Mucosa of descending colon (tissue), 3 donors: ENCODE measurements at regions not wholly inside any gene's neighbourhood (a gene's known extent, or its start where the extent isn't known, plus 50 kb on each side); places are given as distances from the start of the nearest gene placed in this dataset.
"Not testable (repeated sequence)": the region's sequence is repeated elsewhere in the genome, so short reads cannot be mapped to it uniquely, and the experiment has no call there.

ENCODE experiments used
- ATAC-seq: fragments of 200-7000 bp; cut with Tn5 transposase; one replicate; pipeline ENCODE4 v1.9.1; 2020; ENCODE audit warnings: mild to moderate bottlenecking, moderate library complexity
- DNase-seq, 3 donors: peaks; one replicate each; pipeline ENCODE4 v3.0.0-alpha.2; 2020
- H3K36me3 ChIP-seq: fragments of 200-600 bp; one replicate; pipeline ENCODE4 v1.8.0; 2021; ENCODE audit warnings: low read depth, mild to moderate bottlenecking
- H3K4me1 ChIP-seq: fragments of 200-600 bp; one replicate; pipeline ENCODE4 v1.8.0; 2021; ENCODE audit warnings: low read depth, mild to moderate bottlenecking
- H3K4me3 ChIP-seq: fragments of 200-600 bp; one replicate; pipeline ENCODE4 v1.8.0; 2021; ENCODE audit warnings: mild to moderate bottlenecking
- H3K9me3 ChIP-seq: fragments of 200-600 bp; one replicate; pipeline ENCODE4 v1.8.0; 2021; ENCODE audit warnings: mild to moderate bottlenecking
- intact Hi-C, 2 donors: fragments of 100-400 bp; cut with DNase I in 1 of 2; cut with micrococcal nuclease in 1 of 2; formaldehyde crosslinking; loops; one replicate each; pipeline versions ENCODE4 v1.11.0 to v1.11.1; 2022; cut with DNase I, micrococcal nuclease
- TF ChIP-seq, protein P1 (sequence below): fragments of 200-600 bp; IDR thresholded peaks from one replicate; pipeline ENCODE4 v1.8.0; 2022; ENCODE audit warnings: antibody characterized with exemption, mild to moderate bottlenecking
- donor health status: DM: no; HTN: no; CAD: no; lungs with moderate emphysema.
- donor health status: DM: no; HTN: no; CAD: no.
- donor health status: DM: no; HTN: yes; CAD: no.

DNA sequence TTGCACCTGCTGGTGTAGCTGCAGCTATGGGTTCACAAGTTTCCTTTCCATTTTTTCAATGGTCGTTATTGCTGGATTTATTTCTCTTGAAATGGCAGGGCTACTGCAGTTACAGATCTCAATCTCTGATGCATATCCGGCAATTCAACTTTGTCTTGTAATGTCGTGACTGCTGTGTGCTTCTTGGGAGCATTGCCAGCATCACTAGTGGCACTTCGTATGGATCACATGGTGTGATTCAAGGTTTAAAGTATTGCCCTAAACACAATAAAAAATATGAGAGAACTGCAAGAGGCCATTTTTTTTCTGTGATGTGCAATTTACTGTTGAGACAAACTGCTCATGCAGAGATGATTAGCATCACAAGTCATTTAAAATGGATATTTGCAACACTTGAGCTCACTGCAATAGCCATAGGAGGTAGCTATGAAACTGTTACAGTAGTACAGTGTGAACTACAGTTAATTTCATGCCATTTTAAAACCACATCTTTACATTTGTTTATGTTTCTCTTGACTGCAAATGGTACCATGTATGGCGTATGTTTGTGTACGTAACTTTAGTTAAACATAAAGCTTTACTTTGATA is 217.4 kb upstream of the PDE3A start:
- TF ChIP-seq, protein P1, sequence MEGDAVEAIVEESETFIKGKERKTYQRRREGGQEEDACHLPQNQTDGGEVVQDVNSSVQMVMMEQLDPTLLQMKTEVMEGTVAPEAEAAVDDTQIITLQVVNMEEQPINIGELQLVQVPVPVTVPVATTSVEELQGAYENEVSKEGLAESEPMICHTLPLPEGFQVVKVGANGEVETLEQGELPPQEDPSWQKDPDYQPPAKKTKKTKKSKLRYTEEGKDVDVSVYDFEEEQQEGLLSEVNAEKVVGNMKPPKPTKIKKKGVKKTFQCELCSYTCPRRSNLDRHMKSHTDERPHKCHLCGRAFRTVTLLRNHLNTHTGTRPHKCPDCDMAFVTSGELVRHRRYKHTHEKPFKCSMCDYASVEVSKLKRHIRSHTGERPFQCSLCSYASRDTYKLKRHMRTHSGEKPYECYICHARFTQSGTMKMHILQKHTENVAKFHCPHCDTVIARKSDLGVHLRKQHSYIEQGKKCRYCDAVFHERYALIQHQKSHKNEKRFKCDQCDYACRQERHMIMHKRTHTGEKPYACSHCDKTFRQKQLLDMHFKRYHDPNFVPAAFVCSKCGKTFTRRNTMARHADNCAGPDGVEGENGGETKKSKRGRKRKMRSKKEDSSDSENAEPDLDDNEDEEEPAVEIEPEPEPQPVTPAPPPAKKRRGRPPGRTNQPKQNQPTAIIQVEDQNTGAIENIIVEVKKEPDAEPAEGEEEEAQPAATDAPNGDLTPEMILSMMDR: no peak
- DNase-seq: peak in 1 of 3 donors; percentile 5
- no peak for ATAC-seq
- H3K36me3 ChIP-seq: no peaks in the 10 kb centered on the region
- peaks cover 3% of the 10 kb centered on the region for H3K4me1 ChIP-seq
- no peak overlapping the region for H3K4me3 ChIP-seq
- intact Hi-C loops: no loop called here
- no peaks in the 10 kb centered on the region for H3K9me3 ChIP-seq

DNA sequence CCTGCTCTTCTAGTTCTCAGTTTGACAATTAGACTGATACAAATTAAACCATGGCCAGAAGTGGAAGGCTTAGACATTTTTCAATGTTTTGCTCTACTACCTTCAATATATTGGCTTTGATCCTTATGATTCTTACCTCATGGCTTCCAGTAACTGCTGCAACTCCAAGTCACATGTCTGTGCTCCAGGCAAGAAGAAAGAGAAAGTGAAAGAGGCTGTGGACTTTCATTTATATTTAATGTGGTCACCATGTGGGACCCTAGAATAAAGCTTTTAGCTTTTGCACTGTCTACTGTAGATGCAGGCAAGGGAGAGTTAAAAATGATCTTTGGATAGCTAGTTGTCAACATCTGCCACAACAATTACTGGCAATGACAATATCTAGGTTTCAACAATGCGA is 214.3 kb upstream of the PDE3A start:
- peaks cover 3% of the 10 kb centered on the region for H3K4me1 ChIP-seq
- TF ChIP-seq, protein P1: no peak
- DNase-seq (no peak), ATAC-seq (no peak)
- no peaks in the 10 kb centered on the region for H3K9me3 ChIP-seq
- H3K36me3 ChIP-seq: no peaks in the 10 kb centered on the region
- intact Hi-C loops: no loop called here
- no peak overlapping the region for H3K4me3 ChIP-seq

DNA sequence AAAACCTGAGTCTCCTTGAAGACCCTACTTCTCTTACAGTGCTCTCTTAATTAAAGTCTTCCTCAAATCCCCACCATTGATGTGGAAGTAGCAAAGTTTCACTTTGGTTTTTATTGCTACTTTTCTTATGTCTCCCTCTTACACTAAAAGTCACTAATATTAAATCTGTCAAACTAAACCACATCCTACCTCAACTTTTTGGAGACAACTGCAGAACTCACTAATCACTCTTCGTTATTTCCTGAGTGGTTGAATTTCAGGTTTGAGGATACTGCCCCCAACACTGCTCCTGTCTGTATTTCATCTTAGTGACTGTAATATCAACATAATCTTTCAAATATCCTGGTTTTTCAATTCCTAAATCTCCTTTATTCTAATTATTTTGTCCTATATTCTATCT is 213.0 kb upstream of the PDE3A start:
- DNase-seq (no peak), ATAC-seq (no peak)
- Histone ChIP-seq H3K4me1 (peaks cover 3% of the 10 kb centered on the region), H3K9me3 (no peaks in the 10 kb centered on the region), H3K4me3 (no peak overlapping the region), H3K36me3 (no peaks in the 10 kb centered on the region)
- TF ChIP-seq, protein P1: no peak
- intact Hi-C loops: no loop called here

DNA sequence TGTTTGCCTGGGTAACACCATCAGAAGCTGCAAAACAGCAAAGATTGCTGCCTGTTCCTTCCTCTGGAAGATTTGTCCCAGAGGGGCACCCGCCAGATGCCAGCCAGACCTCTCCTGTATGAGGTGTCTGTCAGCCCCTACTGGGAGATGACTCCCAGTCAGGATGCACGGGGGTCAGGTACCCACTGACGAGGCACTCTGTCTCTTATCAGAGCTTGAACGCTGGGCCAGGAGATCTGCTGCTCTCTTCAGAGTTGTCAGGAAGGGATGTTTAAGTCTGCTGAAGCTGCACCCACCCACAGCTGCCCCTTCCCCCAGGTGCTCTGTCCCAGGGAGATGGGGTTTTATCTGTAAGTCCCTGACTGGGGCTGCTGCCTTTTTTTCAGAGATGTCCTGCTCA is 207.4 kb upstream of the PDE3A start:
- DNase-seq: not testable (repeated sequence)

DNA sequence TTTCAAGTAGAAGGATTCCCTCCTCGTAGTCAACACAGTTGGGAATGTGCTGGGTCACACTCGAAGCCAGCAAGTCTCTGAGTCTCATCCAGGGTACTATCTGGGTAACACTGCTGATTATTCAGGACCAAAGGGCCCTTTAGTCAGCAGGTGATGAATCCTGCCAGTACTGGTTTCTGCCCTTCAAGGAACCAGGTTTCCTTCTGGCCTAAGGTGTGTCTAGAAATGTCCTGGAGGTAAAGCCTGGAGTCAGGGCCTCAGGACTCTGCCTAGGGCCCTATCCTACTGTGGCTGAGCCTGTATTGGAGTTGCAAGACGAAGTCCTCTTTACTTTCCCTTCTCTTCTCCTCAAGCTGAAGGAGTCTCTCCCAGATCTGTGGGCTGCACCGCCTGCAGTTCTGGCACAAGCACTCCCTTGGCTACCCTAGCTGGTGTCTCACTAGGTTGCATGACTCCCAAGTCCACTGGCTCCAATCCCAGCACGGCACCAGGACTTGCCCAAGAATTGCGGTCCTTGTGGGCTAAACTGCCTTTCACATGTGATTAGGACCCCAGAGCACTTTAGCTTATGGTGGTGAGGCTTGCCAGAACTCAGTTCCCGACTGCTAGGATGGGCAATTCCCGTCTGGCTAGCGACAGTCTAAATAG is 193.7 kb upstream of the PDE3A start:
- no peaks in the 10 kb centered on the region for H3K9me3 ChIP-seq
- ATAC-seq (no peak), DNase-seq (peak in 1 of 3 donors; percentile 16)
- intact Hi-C loops: no loop called here
- TF ChIP-seq, protein P1: no peak
- no peak overlapping the region for H3K4me3 ChIP-seq
- H3K4me1 ChIP-seq: no peaks in the 10 kb centered on the region
- H3K36me3 ChIP-seq: no peaks in the 10 kb centered on the region

More for the DNA sequence above, 207.4 kb upstream of the PDE3A start:
- H3K4me1 ChIP-seq, H3K4me3 ChIP-seq, H3K9me3 ChIP-seq, intact Hi-C loops, ATAC-seq, H3K36me3 ChIP-seq: not testable (repeated sequence)

DNA sequence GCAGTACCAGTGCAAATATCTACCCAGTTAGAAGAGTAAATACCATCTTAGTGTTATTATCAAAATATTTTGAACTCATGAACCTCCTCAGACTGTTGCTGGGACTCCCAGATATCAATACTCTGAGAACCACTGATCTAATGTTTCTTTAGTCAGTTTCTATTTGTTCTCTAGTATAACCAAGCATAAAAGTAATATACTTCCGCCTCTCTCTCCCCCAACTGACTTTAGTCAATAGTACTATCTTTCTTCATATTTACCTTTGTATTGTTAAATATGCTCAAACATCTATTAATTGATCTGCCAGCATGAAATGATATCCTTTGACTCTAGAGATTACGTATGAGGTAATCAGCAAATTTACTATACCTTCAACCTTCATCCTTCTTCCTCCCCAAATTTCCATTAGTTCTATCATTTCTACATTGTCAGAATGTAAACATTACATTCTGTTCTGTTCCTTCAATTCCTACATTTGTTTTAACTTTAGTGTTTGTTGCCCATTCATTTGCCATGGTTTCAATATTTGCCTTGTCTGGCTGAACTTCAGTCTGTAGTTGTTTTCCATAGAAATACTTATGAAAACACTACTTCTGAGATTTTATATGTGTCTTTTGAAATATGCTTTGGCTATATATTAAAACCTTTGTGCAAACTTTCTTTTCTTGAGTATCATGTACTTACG is 192.5 kb upstream of the PDE3A start:
- intact Hi-C loops: no loop called here
- peak; percentile 54 for ATAC-seq
- Histone ChIP-seq H3K9me3 (no peaks in the 10 kb centered on the region), H3K36me3 (no peaks in the 10 kb centered on the region), H3K4me3 (no peak overlapping the region), H3K4me1 (no peaks in the 10 kb centered on the region)
- TF ChIP-seq, protein P1: no peak
- no peak for DNase-seq
